Panc1 (cell line): ENCODE measurements at regions not wholly inside any gene's neighbourhood (a gene's known extent, or its start where the extent isn't known, plus 50 kb on each side); places are given as distances from the start of the nearest gene placed in this dataset.

Experiments
- ATAC-seq: fragments of 200-7000 bp; cut with Tn5 transposase; 2 replicates; pipeline ENCODE4 v1.9.1; 2020; ENCODE audit warnings: mild to moderate bottlenecking, moderate library complexity
- BruUV-seq: library from RNA; stranded (reverse); fragments of 400-500 nt; replicated peaks from 2 replicates; lab custom pipeline; 2021; lab: Mats Ljungman, UMichigan
- CTCF ChIA-PET: fragments of 300-600 bp; sonication (Branson Sonifier 250); formaldehyde crosslinking; loops from one replicate; lab custom pipeline; 2022; ENCODE audit warnings: antibody characterized with exemption; lab: Charles Lee
- POLR2A ChIA-PET: fragments of 300-600 bp; sonication (Branson Sonifier 250); formaldehyde crosslinking; loops from one replicate; lab custom pipeline; 2022; ENCODE audit warnings: antibody characterized with exemption; lab: Charles Lee
- DNase-seq: peaks from one replicate; pipeline ENCODE4 v3.0.0-alpha.2; 2010; ENCODE audit warnings: low read depth, low spot score
- H3K27ac ChIP-seq: 2 replicates; pipeline ENCODE4 v1.5.1; 2011; ENCODE audit warnings: mild to moderate bottlenecking, low read length, inconsistent platforms
- H3K27me3 ChIP-seq: fragments of 200-500 bp; sonication (Bioruptor generic); 2 replicates; pipeline ENCODE4 v1.6.0; 2014; ENCODE audit warnings: low read length, inconsistent platforms; ENCODE audit not compliant: control insufficient read depth, insufficient read depth
- H3K36me3 ChIP-seq: fragments of 200-500 bp; sonication (Bioruptor generic); 2 replicates; pipeline ENCODE4 v1.5.1; 2014; ENCODE audit warnings: inconsistent platforms, mild to moderate bottlenecking, low read length, moderate library complexity; ENCODE audit not compliant: control insufficient read depth, insufficient read depth
- H3K4me1 ChIP-seq: 2 replicates; pipeline ENCODE4 v1.5.1; 2011; ENCODE audit warnings: inconsistent platforms, mild to moderate bottlenecking, low read length, moderate library complexity; ENCODE audit not compliant: control insufficient read depth, insufficient read depth
- H3K4me3 ChIP-seq, 2 experiments: 2 replicates each; pipeline ENCODE4 v1.5.1; 2011 to 2012; ENCODE audit warnings: low read depth in 2 of 2, low read length in 2 of 2, mild to moderate bottlenecking in 2 of 2, inconsistent platforms in 1 of 2, moderate library complexity in 1 of 2
- H3K9me3 ChIP-seq: fragments of 200-500 bp; sonication (Bioruptor generic); 2 replicates; pipeline ENCODE4 v1.5.1; 2014; ENCODE audit warnings: low read depth, mild to moderate bottlenecking, inconsistent platforms, low read length, moderate library complexity; ENCODE audit not compliant: control insufficient read depth, insufficient read depth
- CTCF ChIP-seq: fragments of 450-650 bp; IDR thresholded peaks from 2 replicates; pipeline ENCODE4 v1.5.1; 2017; ENCODE audit warnings: mild to moderate bottlenecking
- POLR2AphosphoS5 ChIP-seq: IDR thresholded peaks from 2 replicates; pipeline ENCODE4 v1.6.1; 2012; ENCODE audit warnings: mild to moderate bottlenecking, low read depth, low read length, moderate library complexity
- REST ChIP-seq, 2 experiments: IDR thresholded peaks; 2 replicates each; pipeline ENCODE4 v1.6.1; 2011 to 2012; ENCODE audit warnings: low read depth in 2 of 2, control low read depth in 1 of 2, low read length in 1 of 2, mild to moderate bottlenecking in 1 of 2, moderate library complexity in 1 of 2; ENCODE audit not compliant: insufficient read depth in 1 of 2
- SIN3A ChIP-seq: IDR thresholded peaks from 2 replicates; pipeline ENCODE4 v1.6.1; 2012; ENCODE audit warnings: low read depth, mild to moderate bottlenecking, low read length, moderate library complexity, borderline replicate concordance; ENCODE audit not compliant: insufficient read depth
- TCF7L2 ChIP-seq: IDR thresholded peaks from 2 replicates; pipeline ENCODE4 v1.6.1; 2011; ENCODE audit warnings: mild to moderate bottlenecking, low read depth, low read length, inconsistent platforms
- in situ Hi-C: cut with HindIII; loops from 2 replicates; pipeline ENCODE4 v1.10.0; 2016; ENCODE audit warnings: low sequenced_read_pairs, low pct_unique_long_range_greater_than_20kb
- intact Hi-C: fragments of 100-400 bp; cut with micrococcal nuclease; formaldehyde crosslinking; loops from one replicate; pipeline ENCODE4 v1.10.0; 2022; ENCODE audit not compliant: unreplicated experiment

GRCh38 chr3:64957408-64958198 is 269.8 kb upstream of the ADAMTS9 start:
- no peaks in the 10 kb centered on the region for H3K9me3 ChIP-seq
- no peaks in the 10 kb centered on the region for H3K27me3 ChIP-seq
- no TSS peak for BruUV-seq
- no peaks in the 10 kb centered on the region for H3K36me3 ChIP-seq
- no peak overlapping the region for H3K27ac ChIP-seq
- H3K4me1 ChIP-seq: no peaks in the 10 kb centered on the region
- intact Hi-C loops: no loop called here
- CTCF ChIA-PET: no interaction called here
- in situ Hi-C loops: no loop called here
- DNase-seq (no peak), ATAC-seq (no peak)
- no peak for TF ChIP-seq CTCF
- POLR2A ChIA-PET: no interaction called here
- no peak overlapping the region for H3K4me3 ChIP-seq

- ChIA-PET CTCF (no interaction called here), POLR2A (no interaction called here)
- Histone ChIP-seq H3K36me3 (no peaks in the 10 kb centered on the region), H3K9me3 (no peaks in the 10 kb centered on the region), H3K4me1 (no peaks in the 10 kb centered on the region), H3K27ac (no peak overlapping the region), H3K4me3 (no peak overlapping the region), H3K27me3 (no peaks in the 10 kb centered on the region)
- ATAC-seq (no peak), DNase-seq (no peak)
- BruUV-seq: no TSS peak
- TF ChIP-seq POLR2AphosphoS5 (no peak), TCF7L2 (no peak)
- in situ Hi-C loops: no loop called here
- intact Hi-C loops: no loop called here
These were observed 269.0 kb upstream of the ADAMTS9 start for GRCh38 chr3:64956711-64957325.

GRCh38 chr3:64954995-64955636 is 267.3 kb upstream of the ADAMTS9 start:
- no TSS peak for BruUV-seq
- no peak overlapping the region for H3K27ac ChIP-seq
- DNase-seq (no peak), ATAC-seq (no peak)
- no peaks in the 10 kb centered on the region for H3K9me3 ChIP-seq
- TF ChIP-seq SIN3A: no peak
- no peak for TF ChIP-seq TCF7L2
- no peak for TF ChIP-seq CTCF
- TF ChIP-seq REST (IDR thresholded peaks at IDR 0.05; ENCODE audit: insufficient read depth in 1 of 2, low read depth in 2 of 2, low read length in 1 of 2): no peak
- TF ChIP-seq POLR2AphosphoS5: no peak
- POLR2A ChIA-PET: no interaction called here
- CTCF ChIA-PET: no interaction called here
- H3K4me3 ChIP-seq: no peak overlapping the region
- intact Hi-C loops (no loop called here), in situ Hi-C loops (no loop called here)
- H3K27me3 ChIP-seq: no peaks in the 10 kb centered on the region
- no peaks in the 10 kb centered on the region for H3K4me1 ChIP-seq
- H3K36me3 ChIP-seq: no peaks in the 10 kb centered on the region
